SKM-1 (cell line): ENCODE measurements at regions not wholly inside any gene's neighbourhood (a gene's known extent, or its start where the extent isn't known, plus 50 kb on each side); places are given as distances from the start of the nearest gene placed in this dataset.
"Not testable (repeated sequence)": the region's sequence is repeated elsewhere in the genome, so short reads cannot be mapped to it uniquely, and the experiment has no call there.

Experiments used
- DNase-seq: peaks from one replicate; lab custom pipeline; 2025; ENCODE audit not compliant: unreplicated experiment; lab: John Stamatoyannopoulos, UW

DNA sequence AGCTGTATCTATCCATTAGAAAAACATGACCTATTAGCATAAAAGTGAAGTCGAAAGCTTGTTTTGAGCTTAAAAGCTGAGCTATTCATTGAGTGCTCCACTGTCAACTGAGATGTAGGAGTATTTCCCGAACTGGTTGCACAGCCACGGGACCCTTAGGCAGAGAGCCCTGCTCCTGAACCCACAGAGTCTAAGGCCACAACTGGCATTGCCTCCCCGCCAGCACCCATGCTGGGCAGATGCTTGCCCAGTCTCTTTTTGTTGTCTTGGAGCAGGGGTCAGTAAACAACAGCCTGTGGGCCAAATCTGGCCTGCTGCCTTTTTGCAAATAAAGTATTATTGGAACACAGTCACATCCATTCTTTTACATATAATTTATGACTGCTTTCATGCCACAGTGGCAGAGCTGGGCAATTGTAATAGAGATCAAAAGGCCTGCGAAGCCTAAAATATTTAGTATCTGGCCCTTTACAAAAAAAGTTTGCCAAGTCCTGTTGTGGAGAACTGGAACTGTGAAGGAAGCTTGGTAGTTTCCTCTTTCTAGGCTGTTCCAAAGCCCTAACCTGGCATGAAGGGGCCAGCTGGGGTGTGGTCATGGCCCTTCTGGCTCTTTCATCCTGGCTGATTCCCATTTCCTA, 58.4 kb upstream of the WAPL start:
- no peak for DNase-seq

DNA sequence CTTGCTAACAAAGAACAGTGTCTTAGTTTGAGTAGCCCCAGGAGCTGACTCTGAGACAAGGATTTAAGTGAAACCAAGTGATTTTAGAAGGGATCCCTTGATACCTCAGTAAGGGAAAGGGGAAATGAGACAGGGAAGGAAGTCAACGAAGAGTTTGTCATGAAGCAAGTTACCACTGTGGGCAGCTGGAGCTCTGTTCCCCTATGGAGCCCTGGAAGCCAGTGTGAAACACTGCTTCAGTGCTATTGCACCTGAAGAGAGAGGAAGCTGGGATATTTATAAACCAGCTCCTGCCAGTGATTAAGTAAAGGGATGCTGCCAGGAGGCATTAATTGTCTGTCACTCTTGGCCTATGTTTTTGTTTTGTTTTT, 58.9 kb upstream of the WAPL start:
- DNase-seq: peak; percentile 82

DNA sequence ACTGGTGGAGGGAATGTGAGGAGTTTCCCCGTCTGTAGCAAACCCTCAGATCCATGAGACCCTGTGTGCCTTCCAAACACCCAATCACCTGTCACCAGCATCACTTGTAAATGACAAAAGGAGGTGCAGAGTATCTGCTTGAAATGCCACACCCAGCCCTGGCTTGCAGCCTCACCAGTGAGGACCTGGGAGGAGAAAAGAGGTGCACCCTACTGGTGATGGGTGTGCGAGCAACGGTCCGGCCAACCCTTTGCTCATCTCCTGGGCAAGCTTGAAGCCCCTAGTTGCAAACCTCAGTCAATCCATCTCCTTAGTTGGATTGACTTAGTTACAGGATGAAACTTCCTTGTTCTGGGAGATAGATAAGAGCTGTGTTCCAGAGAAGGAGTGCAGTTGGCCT, 62.4 kb upstream of the WAPL start:
- DNase-seq: no peak

DNA sequence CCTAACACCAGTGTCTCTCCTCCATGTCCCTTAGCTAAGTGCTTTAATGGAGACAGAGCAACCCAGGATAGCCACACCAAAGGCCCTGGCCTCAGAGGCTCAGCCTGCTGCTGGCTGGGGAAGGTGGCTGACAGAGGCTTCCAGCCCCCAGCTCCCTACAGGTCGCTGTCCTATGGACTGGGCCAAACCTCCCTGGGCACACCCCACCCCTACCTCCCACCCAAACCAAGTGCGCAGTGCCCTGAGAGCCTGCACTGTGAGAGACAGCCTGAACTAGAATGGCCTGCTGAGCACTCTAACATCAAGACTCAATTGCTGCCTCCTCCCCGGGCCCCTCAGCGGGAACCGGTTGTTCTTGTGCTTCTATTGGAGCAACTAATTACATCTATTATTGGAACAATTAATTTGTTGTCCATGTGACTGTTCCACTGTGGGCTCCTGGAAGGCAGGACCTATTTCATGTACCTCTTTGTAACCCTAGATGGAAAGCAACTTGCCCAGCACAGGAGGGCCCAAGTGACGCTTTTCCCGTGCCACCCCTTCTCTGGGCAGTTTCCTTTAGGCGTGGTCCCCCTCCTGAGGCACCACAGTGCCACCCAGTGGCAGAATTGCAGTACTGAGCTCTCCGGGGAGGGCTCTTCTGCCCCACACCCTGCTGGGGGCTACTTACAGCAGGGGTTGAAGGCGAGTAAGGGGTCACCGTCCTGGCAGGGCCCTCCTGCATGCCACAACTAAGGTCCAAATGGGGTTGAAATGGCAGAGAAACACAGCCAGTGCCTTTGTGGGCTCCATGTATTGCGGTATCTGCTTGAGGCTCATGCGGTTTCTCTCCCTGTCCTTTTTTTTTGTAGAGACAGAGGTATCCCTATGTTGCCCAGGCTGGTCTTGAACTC, 63.7 kb upstream of the WAPL start:
- DNase-seq: peak; percentile 38

DNA sequence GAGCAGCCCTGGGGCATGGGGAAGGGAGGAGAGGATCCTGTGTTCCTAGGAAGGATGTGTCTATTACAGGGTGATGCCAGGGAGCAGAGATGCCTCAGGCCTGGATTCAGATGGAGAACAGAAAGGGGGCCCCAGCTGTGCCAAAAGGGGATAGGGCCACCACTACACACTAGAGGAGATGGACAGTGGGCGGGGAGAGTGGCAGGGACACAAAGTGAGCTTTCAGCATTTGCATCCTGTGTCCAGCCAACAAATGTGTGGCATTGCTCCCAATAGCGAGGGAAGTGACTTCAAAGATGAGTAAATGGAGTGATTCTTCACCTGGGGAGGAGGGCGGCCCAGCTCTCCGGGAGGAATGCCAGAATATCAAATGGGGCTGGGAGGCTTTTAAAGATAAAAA, 64.9 kb upstream of the WAPL start:
- DNase-seq: no peak

DNA sequence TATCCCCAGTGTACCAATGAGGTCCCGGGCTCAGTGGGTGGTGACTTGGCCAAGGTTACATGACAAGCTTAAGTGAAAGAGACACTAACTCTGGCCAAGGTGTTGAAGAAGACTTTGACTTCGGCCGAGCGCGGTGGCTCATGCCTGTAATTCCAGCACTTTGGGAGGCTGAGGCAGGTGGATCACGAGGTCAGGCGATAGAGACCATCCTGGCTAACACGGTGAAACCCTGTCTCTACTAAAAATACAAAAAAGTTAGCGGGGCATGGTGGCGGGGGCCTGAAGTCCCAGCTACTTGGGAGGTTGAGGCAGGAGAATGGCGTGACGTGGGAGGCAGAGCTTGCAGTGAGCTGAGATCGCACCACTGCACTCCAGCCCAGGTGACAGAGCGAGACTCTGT, 65.6 kb upstream of the OPN4 start:
- DNase-seq: not testable (repeated sequence)

DNA sequence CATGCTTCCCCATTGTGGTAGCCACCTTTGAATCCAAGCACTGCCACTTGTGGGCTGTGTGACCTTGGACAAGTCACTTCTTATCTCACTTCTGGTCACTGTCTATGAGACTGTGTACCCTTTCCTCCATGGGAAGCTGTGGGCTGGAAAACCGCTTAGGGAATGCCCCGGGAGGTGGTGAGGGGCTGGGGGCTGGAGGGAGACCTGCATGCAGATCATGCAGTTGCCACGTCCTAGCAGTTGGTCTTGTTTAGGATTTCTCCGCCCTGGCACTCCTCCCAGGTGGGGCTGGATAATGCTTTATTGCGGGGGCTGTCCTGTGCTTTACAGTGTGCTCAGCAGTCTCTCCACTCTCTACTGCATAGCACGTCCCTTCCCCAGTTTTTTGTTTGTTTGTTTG, 62.9 kb upstream of the OPN4 start:
- no peak for DNase-seq

DNA sequence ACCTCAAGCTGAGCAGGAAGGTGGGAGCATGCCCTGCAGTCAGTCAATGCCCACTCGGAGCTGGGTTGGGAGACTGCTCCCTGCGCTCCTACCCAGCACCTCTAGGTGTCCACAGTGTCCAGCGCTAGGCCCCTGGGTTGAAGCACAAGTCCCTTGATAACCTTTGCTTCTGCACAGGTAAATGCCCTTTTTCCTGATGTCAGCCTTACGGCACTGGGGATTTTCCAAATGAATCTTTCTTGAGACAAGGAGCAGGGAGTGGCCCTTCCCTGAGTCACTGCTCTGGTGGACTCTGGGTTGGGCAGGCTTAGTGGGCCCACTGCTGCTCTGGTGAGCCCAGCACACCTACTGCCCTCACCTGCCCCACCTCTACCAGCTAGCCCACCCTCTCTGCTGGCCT, 61.9 kb upstream of the OPN4 start:
- no peak for DNase-seq

DNA sequence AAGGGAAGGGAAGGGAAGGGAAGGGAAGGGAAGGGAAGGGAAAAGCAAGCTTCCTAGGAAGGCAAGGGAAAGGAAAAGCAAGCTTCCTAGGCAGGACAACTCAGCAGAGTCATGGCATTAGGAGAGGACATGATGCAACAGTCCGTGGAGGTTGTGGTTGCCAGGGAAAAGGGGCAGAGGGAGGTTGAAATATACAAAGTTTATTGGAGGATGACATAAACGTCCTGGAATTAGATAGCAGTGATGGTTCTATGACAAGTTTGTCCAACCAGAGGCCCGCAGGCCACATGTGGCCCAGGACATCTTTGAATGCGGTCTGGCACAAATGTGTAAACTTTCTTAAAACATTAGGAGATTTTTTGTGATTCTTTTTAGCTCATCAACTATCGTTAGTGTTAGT, 59.8 kb upstream of the OPN4 start:
- no peak for DNase-seq

DNA sequence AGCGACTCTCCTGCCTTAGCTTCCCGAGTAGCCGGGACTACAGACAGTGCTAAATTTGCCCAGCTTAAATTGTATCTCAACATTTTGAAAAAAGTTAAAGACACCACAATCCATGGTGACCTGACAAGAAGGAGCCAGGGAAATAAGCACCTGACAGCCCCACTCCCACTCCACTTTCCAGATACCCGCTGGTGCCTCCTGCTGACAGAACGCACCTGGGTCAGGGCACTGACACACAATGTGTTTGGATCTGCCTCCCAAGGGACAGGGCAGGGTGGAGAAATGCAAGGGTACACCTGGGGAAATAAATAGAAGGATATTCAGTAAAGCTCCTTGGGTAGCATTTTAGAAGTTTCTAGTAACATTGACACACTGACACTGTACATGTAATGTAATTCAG, 58.9 kb upstream of the OPN4 start:
- DNase-seq: no peak

DNA sequence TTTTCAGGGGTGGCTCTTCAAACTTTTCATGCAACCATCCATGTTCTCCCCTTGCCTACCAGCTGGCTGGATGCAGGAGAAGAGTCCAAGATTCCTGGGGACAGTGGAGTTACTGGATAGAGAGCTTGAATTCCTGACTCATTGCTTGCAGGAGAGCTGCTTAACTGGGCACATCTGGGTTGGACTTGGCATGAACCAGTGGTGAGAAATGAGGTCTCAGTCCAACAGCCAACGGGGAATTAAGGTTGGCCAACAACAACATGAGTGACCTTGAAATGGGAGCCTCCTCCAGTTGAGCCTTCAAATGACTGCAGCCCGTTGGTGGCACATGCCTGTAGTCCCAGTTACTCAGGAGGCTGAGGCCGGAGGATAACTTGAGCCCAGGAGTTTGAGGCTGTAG, 58.1 kb upstream of the OPN4 start:
- DNase-seq: no peak

DNA sequence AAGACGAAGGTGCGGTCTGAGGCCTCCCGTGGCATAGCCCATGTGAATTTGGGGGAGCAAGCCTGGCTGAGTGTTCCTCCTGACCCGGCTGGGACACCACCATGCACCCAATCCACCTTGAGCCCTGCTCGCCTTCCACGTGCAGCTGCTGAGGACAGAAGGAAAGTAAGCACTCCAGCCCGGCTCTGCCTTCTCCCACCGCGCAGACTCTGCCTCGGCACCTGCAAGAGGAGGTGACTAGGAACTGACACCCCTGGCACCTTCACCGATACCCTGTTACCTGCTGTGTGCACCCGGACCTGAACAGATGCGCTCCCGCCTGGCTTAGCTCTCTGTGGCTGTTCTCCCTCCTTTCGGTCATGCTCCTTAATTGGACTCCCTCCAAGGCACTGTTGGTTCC, 57.0 kb upstream of the OPN4 start:
- DNase-seq: no peak

DNA sequence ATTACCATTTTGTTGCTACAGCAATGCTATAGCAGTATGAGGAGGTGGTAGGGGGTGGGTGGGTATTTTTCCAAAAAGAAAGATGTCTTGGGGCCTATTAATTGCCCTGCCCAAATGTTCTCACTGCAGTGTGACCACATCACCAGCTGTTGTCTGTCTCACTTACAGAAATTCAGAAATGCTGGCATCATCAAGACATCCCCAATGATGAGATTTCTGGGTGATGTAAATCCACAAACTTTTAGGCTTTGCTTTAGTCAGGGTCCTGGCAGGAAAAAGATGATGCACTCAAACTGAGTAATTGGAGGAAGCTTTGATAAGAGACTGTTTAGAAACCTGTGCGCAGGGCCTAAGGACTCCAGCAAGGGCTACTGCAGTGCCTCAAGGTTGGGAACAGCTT, 56.2 kb upstream of the OPN4 start:
- DNase-seq: no peak

DNA sequence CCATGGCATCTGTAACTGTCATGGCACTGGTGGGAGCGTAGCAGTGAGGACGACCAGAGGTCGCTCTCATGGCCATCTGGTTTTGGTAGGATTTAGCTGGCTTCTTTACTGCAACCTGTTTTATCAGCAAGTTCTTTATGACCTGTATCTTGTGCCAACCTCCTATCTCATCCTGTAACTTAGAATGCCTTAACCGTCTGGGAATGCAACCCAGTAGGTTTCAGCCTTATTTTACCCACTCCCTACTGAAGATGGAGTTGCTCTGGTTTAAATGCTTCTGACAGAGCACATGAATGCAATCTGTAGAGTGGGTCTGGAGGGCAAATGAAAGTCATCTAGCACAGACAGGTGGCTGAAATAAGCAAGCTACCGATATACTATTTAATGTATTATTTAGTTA, 55.3 kb upstream of the OPN4 start:
- DNase-seq: no peak

DNA sequence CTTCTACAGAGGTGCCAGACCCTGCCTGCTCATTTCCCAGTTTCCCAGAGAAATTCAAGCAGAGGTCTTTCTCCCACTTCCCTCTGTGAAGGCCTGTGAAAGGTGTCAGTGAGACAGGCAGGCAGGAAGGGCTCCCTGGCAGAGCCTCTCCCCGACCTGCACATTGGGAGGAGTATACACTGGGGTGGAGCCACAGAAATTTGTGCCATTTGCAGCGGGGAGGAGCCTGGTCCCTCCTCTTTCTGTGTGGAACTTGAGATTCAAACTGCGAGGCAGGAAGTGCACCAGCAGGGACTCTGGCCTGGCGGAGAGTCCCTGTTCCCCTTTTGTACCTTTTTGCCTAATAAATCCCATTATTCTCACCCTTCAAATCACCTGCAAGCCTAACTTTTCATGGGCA, 54.6 kb upstream of the OPN4 start:
- no peak for DNase-seq

DNA sequence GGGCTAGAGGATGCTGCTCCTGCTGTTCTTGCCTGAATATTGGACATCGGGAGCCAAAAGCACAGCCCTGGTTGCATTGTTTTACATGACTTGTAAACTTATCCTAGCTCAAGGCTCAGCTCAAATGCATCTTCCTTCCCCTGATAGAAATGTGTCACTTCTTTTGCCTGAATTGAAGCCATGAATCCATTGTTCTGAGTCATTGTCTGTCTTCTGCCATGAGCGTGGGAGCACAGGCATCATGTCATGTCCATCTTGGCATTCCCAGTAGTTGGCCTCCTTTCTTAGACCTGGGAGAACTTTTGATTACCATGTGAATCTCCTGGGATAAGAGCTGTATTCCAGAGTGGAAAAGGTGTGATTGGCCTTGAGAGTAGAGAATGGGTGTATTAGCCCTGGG, 54.1 kb upstream of the OPN4 start:
- DNase-seq: no peak

DNA sequence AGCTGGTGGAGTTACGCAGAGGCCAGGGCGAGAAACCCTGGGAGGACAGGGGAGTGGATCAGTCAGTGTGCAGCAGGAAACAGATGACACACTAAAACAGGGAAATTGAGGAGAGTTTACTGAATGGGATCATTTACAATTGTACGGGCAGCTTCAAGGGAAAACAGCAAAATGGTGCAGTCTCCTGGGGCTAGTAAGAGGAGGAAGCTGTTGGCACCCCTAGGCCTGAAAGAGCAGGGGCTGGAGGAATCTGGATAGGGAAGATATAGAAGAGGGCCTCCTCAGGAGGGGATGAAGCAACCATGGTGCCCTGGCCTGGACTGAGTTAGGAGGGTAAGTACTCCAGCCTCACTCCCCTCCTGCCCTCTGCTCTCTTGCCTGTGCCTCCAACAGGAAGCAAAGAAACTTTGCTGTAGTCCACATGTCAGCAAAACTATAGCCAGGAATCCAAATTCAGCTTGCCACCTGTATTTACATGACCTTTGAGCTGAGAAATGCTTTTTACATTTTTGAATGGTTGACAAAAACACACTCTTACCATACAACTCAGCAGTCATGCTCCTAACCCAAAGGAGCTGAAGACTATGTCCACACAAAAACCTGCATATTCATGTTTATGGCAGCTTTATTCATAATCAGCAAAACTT, 52.3 kb upstream of the OPN4 start:
- DNase-seq: no peak

DNA sequence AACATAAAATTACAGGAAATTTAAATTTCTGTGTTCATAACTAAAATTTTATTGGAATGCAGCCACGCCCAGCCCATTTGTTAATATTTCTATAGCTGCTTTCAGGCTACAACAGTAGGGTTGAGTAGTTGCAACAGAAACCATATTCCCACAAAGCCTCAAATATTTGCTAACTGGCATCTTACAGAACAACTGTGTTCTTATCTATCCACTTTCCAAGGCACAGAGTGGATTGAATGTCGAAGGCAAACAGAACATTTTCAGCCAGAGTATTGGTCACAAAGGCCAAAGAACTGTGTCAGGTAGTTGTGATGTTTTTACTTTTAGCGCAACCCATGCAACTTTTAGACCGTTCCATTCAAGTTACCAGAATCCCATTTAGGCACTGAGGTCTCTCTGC, 51.1 kb upstream of the OPN4 start:
- DNase-seq: no peak
